GM21717 (cell line): ENCODE measurements at regions not wholly inside any gene's neighbourhood (a gene's known extent, or its start where the extent isn't known, plus 50 kb on each side); places are given as distances from the start of the nearest gene placed in this dataset.
"Not testable (repeated sequence)": the region's sequence is repeated elsewhere in the genome, so short reads cannot be mapped to it uniquely, and the experiment has no call there.

Experiments used
- ATAC-seq: cut with Tn5 transposase; IDR thresholded peaks from one replicate; pipeline ENCODE4 v1.9.1; 2021; ENCODE audit warnings: mild to moderate bottlenecking, moderate library complexity; ENCODE audit not compliant: unreplicated experiment

- no peak for ATAC-seq
Observed at GRCh38 chr4:12492730-12493393, 991.3 kb downstream of the RAB28 start.

- ATAC-seq = no peak
Observed at GRCh38 chr4:12488672-12489071, 995.5 kb downstream of the RAB28 start.

- ATAC-seq = no peak
Observed at GRCh38 chr4:12487000-12487399, 997.1 kb downstream of the RAB28 start.

- ATAC-seq = no peak
Observed at GRCh38 chr4:12472087-12472486, 1012.1 kb downstream of the RAB28 start.

GRCh38 chr4:12471193-12471592 lies 1012.9 kb downstream of the RAB28 start:
- no peak for ATAC-seq

GRCh38 chr4:12461576-12461975 lies 1022.6 kb downstream of the RAB28 start:
- not testable (repeated sequence) for ATAC-seq

GRCh38 chr4:12459126-12459525 lies 1025.0 kb downstream of the RAB28 start:
- ATAC-seq = no peak

- no peak for ATAC-seq
Observed at GRCh38 chr4:12458621-12459020, 1025.5 kb downstream of the RAB28 start.

GRCh38 chr4:12452291-12452690 lies 1023.6 kb upstream of the HS3ST1 start:
- ATAC-seq = no peak

- ATAC-seq = no peak
Observed at GRCh38 chr4:12447451-12447850, 1018.8 kb upstream of the HS3ST1 start.

- no peak for ATAC-seq
Observed at GRCh38 chr4:12446657-12447185, 1018.0 kb upstream of the HS3ST1 start.

- no peak for ATAC-seq
Observed at GRCh38 chr4:12446256-12446655, 1017.6 kb upstream of the HS3ST1 start.

GRCh38 chr4:12445711-12446235 lies 1017.1 kb upstream of the HS3ST1 start:
- ATAC-seq = no peak

- ATAC-seq = no peak
Observed at GRCh38 chr4:12439633-12440305, 1011.1 kb upstream of the HS3ST1 start.

GRCh38 chr4:12431259-12431658 lies 1002.6 kb upstream of the HS3ST1 start:
- ATAC-seq = not testable (repeated sequence)

GRCh38 chr4:12421364-12421763 lies 992.7 kb upstream of the HS3ST1 start:
- no peak for ATAC-seq

GRCh38 chr4:12416755-12417154 lies 988.1 kb upstream of the HS3ST1 start:
- no peak for ATAC-seq

- no peak for ATAC-seq
Observed at GRCh38 chr4:12414181-12414812, 985.6 kb upstream of the HS3ST1 start.

- ATAC-seq = no peak
Observed at GRCh38 chr4:12411072-12411471, 982.4 kb upstream of the HS3ST1 start.

GRCh38 chr4:12409507-12410190 lies 981.0 kb upstream of the HS3ST1 start:
- ATAC-seq = no peak

- no peak for ATAC-seq
Observed at GRCh38 chr4:12408364-12408763, 979.7 kb upstream of the HS3ST1 start.
